HG02610 (cell line): ENCODE measurements at regions not wholly inside any gene's neighbourhood (a gene's known extent, or its start where the extent isn't known, plus 50 kb on each side); places are given as distances from the start of the nearest gene placed in this dataset.

ENCODE experiments used
- ATAC-seq: cut with Tn5 transposase; IDR thresholded peaks from one replicate; pipeline ENCODE4 v1.9.1; 2021; ENCODE audit warnings: mild to moderate bottlenecking, moderate library complexity; ENCODE audit not compliant: unreplicated experiment

- ATAC-seq, result no peak
Measured at GRCh38 chr10:130580975-130581374, 444.8 kb downstream of the GLRX3 start.

GRCh38 chr10:130587718-130588117 lies 451.5 kb downstream of the GLRX3 start:
- no peak for ATAC-seq

DNA sequence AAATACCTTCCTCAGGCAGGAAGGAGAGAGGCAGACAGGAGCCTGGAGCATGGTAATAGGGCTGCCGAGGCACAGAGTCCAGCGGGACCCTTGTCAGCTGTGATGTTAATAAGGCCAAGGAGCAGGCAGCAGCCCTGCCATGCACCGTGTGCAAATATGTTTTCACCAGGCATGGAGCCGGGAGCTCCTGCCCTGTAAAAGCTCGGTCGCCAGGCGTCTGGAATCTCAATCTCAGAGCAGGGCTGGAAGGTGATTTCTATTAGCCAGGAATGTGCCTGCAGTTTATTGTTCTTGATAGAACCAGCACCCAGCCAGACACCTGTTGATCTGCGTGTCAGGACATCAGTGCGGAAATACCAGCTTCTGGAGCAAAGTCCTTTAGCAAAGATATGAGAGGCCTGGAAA lies 469.8 kb downstream of the GLRX3 start:
- no peak for ATAC-seq

DNA sequence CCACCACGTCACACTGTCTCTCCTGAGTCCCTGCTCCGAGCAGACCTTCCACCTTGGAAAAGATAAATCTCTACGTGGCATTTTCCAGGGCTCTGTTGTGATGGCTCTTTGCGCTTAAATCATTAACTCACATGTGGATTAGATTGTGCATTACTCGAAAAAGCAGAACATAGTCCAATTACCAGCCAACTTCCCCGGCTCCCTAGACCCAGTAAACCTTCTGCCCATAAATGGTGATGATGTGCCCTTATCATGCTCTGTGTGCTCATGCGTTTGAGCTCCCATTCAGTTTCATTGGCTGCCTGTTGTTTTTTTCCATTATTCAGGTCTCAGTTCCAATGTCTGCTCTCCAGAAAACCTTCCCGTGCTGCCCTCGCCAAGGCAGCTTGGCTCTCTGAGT lies 471.2 kb downstream of the GLRX3 start:
- ATAC-seq, result no peak

GRCh38 chr10:130611239-130611638 lies 475.0 kb downstream of the GLRX3 start:
- no peak for ATAC-seq

GRCh38 chr10:130615457-130615856 lies 479.3 kb downstream of the GLRX3 start:
- no peak for ATAC-seq

DNA sequence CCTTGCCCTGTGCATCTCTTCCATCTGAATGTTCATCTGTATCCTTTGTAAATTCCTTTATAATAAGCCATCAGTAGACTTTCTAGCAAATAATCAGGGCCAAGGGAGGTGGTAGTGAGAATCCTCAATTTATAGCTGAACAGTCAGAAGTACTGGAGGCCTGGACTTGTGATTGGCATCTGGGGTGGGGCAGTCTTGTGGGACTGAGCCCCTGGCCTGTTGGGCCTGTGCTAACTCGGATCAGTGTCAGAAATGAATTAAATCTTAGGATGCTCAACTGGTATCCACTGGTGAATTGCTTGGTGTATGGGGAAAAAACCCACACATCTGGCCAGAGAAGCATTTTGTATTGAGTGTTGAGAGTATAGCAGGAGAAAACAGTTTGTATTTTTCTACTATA lies 481.8 kb downstream of the GLRX3 start:
- ATAC-seq, result no peak

DNA sequence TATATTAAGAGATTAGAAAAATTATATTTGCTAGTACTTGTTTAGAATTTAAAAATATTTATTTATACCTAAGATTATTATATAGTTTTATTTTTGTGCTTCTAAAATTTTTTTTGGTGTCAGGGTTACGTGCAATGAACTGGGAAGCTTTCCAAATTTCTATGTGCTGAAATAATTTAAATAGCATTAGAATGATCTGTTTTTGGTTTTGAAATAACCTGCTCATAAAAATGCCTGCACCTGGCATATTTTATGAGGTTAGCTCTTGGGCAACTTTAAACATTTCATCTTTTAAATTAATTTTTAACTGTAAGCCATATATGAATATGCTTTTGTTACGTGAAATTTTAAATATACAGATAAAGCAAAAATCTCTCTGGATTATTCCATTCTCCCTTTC lies 482.5 kb downstream of the GLRX3 start:
- ATAC-seq, result no peak

- ATAC-seq, result no peak
Measured at GRCh38 chr10:130621231-130621775, 485.1 kb downstream of the GLRX3 start.

GRCh38 chr10:130623680-130624267 lies 487.6 kb downstream of the GLRX3 start:
- ATAC-seq, result no peak

- no peak for ATAC-seq
Measured at GRCh38 chr10:130627346-130628045, 491.3 kb downstream of the GLRX3 start.

GRCh38 chr10:130630135-130630534 lies 493.9 kb downstream of the GLRX3 start:
- ATAC-seq, result no peak

DNA sequence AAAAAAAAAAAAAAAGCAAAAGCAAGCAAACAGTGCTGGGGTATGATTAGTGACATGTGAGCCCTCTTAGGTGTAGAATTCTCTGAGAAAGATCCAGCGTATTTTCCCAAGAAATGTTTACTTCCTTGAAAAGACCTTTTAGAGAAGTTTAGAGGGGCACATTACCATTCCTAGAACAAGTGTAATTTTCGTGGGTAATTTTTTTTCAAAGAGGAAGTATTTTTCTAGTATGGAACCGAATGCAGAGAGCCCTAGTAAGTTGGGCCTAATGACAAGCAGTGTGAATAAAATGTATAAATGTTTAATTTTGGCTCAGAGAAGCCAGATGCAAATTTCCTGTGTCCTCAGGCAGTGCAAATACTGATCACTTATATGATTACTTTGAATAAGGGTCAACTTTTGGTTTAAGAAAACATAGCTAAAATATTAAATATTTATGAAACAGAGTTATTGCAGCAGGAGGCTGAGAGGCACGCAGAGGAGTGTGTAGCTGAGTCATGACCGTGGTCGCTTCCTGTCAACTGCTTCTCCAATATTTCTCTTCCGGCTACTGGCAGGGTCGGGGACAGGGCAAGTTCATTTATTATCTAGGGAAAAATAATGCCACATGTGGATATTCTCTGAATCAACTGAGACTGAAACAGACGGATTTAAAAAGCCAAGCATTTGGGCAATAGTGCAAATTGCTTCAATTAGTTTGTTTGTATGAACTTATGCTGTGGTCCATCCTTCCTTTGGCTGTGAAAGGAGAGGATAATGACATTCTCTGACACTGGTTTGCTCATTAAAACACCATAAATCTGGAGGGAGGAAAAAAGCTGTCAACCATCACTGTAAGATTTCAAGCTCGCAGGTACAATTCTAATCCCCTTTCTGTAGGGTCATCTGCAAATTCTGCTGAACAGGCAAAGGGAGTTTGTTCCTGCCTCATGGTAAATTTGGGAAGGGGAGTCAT lies 495.2 kb downstream of the GLRX3 start:
- ATAC-seq, result no peak

DNA sequence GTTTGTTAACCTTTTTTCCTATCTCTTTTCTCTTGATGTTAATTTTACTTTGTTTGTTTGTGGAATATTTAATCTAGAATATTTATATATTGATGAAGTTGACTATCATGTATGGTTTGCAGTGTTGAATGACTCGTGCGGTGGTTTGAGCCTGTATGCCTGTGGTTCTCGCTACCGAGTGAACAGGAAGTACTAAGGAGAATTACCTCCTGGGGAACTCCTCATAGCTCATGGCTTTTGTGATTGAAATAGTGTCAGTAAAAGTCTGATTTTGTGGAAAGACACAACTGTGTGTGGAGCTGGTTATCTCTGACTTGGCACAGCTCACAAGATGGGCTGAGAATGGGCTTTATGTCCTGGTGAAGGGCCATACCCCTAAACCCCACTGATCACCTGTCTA lies 498.6 kb downstream of the GLRX3 start:
- ATAC-seq, result no peak

GRCh38 chr10:130635528-130635927 lies 499.3 kb downstream of the GLRX3 start:
- no peak for ATAC-seq

DNA sequence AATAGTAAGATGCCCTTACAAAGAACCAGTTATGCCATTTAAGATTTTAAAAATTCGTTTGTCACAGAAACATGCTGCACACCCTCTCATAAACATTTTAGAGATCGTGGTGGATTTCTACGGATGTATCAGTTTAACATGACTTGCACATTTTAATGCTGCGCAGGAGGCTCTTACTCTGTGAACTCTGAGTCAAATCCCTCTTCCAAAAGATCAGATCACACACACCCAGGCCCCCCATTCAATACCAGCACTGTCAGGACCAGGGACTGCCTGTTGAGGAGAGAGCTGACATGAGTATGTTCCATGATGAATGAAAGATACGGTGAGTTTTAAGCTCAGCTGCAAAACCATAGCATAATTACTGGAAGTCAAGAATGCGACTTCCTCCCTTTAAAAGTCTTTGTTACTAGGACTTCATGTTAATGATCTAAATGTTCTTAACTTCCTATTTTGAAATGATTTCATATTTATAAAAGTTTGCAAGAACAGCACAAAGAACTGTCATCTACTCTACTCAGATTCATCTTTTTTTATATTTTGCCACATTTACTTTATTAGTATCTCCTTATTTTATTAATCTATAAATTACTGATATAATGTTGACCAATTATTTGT lies 500.2 kb downstream of the GLRX3 start:
- ATAC-seq, result no peak

DNA sequence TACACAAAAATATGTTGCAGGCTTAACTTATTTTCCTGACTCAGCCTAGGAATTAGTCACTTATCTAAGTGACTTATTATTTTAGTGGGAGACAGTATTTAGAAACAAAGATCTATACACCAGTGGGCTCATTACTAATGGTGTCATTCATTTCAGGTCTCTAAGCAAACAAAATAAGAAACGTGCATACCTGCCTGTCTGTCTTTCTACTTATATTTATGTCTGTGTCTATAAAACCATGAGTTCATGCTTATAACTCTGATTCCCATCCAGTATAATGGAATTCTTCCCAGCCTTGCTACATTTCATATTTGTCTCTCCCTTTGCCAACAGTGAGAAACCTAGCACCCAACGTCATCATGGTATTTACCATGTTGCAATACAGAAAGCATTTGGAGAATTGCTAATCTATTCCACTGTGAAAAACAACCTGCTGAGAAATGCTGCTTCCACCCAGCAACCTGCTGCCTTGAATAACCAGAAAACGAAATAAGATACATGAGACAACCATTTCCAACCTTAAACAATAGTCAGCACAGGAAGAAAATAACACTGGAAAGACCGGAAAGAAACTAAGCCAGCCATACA lies 501.0 kb downstream of the GLRX3 start:
- ATAC-seq, result no peak

DNA sequence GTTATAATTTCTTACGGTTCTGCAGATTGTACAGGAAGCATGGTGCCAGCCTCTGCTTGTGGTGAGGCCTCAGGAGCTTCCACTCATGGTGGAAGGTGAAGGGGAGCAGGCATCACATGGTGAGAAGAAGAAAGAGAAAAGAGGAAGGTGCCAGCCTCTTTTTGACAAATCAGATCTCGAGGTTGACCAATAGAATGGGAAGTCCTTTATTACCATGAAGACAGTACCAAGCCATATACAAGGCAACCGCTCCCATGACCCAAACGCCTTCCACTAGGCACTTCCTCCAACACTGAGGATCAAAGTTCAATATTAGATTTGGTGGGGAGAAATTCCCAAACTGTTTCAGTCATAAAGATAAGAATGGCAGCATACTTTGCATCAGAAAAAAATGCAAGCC lies 502.8 kb downstream of the GLRX3 start:
- no peak for ATAC-seq

DNA sequence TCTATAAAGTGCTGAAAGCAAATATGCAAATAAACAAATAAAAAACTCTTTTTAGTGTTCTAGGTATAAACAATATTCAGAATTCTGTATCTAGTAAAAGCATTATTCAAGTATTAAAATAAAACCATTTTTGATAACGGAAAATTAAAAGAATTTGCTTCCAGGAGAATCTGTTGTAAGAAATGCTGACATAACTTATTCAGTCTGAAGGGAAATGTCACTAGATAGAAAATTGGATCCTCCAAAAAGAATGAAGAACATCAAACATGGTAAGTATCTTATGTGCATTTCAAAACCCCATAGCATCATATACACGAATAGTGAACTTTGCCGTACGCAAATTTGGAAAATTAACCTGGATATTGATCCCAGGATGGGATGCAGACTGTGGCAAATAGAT lies 506.7 kb downstream of the GLRX3 start:
- ATAC-seq, result no peak

DNA sequence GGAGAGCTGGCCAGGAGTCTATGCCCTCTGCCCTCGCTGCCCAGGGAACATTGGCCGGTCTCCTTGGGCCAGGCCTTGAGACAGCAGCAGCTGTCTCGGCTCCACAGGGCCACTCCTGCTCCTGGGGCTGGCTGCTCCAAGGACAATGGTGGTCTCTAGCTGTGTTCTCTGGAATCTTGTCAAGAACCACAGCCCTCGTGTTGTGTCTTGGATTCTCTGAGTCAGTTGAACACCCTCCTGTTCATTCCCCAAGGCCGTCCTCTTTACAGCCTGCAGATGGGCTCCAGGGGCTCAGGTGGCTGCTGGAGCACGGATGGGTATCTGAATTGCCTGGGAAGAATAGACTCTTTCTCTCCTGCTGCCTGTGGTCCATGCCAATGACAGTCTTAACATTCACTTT lies 511.1 kb downstream of the GLRX3 start:
- no peak for ATAC-seq

- ATAC-seq, result no peak
Measured at GRCh38 chr10:130648807-130649206, 512.6 kb downstream of the GLRX3 start.
